HG03432 (cell line): ENCODE measurements at regions not wholly inside any gene's neighbourhood (a gene's known extent, or its start where the extent isn't known, plus 50 kb on each side); places are given as distances from the start of the nearest gene placed in this dataset.
"Not testable (repeated sequence)": the region's sequence is repeated elsewhere in the genome, so short reads cannot be mapped to it uniquely, and the experiment has no call there.

ENCODE experiments used
- ATAC-seq: cut with Tn5 transposase; IDR thresholded peaks from one replicate; pipeline ENCODE4 v1.9.1; 2021; ENCODE audit warnings: mild to moderate bottlenecking, moderate library complexity; ENCODE audit not compliant: unreplicated experiment

GRCh38 chr16:88298181-88298832, 84.5 kb upstream of the ZNF469 start:
- no peak for ATAC-seq

DNA sequence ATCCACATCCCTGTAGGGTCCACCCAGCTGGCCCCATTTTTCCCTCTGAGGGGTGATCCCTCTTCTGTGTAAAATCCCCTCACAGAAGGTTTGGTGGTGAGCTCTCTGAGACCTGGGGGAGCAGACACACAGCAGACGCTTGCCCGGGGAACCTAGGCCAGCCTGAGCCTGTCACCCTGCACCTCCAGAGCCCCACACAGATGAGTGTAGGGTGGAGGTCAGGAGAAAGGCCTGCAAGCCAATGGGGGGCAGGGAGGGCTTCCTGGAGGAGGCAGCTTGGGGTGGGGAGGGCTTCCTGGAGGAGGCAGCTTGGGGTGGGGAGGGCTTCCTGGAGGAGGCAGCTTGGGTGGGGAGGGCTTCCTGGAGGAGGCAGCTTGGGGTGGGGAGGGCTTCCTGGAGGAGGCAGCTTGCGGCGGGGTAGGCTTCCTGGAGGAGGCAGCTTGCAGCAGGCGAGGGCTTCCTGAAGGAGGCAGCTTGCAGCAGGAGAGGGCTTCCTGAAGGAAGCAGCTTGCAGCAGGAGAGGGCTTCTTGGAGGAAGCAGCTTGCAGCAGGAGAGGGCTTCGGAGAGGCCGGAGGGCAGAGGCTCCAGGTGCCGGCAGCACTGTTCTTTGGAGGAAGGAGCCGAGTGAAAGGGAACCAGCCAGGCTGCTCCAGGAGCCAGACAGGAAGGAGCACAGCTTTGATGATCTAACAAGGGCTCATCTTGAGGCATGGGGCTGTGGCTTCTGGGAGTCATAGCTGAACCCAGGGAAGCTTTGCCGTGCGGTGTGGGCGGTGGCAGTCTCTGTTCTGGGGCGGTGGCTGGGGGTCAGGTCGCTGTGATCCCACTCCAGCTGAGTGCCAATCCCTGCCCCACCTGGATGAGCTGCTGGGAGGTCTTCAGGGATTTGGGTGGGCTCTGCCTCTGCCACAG, 83.7 kb upstream of the ZNF469 start:
- ATAC-seq: no peak

DNA sequence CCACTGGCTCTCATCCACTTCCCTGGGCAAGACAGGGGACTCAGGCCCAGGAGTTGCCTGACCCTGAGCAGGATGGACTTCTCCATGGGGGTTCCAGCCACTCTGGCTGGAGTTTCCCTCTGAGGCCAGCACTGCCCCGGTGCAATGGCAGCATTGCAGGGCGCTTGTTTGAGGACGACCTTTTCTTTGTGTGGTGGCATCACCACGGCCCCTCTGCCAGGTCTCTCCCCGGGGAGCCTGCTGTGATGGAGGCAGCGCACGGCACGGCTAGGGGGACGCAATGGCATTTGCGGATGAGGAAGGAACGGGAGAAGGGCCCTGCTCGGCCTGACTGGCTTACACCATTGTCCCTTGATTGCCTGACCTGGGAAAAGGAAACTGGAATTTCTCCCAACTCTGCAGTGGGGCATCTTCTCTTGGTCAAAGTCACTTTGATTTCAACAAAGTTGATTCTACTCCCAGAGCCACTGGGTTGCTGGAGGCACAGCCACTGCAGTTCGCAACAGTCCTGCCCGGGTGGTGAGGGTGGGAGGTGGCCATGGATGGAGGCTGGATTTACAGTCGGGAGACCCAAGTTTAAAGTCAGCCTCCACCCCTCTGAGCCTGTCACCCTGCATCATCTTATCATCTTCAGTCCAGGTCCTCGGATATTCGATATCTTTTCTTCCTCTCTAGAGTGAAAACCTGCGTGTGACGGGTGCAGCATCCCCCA, 82.9 kb upstream of the ZNF469 start:
- no peak for ATAC-seq

- ATAC-seq: no peak
Observed at GRCh38 chr16:88300463-88300835, 82.3 kb upstream of the ZNF469 start.

GRCh38 chr16:88301431-88301830, 81.3 kb upstream of the ZNF469 start:
- no peak for ATAC-seq

DNA sequence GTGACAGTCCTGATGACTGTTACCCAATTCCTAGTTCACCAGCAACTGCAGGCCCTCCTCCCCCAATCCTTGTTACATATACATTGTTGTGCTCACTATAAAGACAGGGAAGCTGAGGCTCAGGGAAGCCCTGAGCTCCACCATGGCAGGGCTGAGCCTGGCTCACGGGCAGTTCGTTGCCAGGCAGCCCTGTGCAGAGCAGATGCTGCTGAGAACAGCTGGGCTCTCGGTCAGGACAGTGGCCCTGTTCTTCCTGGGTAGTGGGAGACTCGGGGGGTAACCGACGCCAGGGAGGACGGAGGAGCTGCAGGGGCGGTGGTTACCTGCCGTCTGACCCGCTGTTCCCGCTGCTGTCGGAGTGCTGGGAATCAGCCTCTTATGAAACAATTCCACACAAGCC, 80.9 kb upstream of the ZNF469 start:
- no peak for ATAC-seq

GRCh38 chr16:88302666-88303065, 80.1 kb upstream of the ZNF469 start:
- no peak for ATAC-seq

DNA sequence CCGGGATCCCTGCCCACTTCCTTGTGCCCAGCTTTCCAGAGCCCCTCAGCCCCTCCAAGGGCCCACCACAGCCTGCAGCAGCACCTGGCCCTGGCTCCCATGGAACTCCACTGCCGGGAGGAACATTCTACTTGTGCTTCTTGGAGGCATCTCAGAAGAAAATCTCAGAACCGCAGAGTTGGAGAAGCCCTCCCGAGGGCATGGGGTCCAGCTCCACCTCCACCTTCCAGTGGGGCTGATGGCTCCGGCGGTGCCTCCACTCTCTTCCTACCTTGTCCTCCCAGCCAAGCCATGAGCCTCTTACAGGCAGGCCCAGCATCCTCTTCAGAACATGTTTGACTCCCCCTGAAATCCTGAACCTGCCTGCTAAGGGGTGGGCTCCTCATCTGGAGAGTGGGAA, 79.4 kb upstream of the ZNF469 start:
- no peak for ATAC-seq

DNA sequence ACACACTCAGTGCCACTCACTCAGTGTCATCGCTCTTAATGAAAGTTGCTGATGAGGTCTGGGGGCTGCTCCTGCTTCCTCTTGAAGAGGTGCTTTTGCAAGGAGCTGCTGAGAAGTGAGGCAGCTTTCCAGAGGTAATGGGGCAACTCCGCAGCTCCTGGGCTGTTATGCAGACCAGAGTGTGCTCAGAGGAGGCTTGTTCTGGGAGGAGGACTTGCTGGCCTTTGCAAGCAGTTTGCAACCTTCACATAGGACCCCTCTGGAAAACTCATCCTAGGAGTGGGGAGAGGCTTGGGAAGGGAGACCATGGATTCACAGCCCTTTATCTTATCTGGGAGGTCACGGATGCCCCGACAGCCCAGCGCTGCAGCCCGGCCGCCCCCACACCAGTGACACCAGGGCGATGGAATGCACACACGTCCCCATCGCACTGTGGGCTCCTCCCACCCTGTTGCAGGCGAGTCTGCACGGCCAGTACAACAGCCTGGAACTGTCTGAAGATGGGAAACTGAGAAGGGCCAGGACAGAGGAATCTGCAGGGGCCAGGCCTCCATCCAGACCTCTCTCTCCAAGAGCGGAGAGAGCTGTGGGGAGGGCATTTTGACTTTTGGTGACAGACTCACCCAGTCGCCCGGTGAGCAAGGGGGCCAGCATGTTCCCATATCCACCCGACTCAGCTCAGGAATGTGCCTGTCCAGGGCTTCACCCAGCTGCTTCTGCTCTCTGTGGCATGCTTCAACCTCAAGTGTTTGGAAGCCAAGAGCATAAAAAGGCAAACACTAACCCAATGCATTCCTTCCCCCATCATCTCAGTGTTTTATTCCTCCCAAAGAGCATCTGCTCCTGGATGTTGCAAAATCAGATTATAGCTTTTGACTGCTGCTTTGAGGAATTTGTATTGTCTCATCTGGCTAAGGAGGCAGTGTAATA, 78.6 kb upstream of the ZNF469 start:
- ATAC-seq: no peak

DNA sequence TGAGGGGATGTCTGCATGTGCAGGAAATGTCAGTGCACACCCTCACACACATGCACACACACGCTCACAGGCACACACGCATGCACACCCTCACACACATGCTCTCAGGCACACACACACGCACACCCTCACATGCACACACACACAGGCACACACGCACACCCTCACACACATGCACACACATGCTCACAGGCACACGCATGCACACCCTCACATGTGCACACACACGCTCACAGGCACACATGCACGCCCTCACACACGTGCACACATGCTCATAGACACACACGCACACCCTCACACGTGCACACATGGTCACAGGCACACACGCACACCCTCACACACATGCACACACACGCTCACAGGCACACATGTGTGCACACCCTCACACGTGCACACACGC, 77.6 kb upstream of the ZNF469 start:
- ATAC-seq: no peak

DNA sequence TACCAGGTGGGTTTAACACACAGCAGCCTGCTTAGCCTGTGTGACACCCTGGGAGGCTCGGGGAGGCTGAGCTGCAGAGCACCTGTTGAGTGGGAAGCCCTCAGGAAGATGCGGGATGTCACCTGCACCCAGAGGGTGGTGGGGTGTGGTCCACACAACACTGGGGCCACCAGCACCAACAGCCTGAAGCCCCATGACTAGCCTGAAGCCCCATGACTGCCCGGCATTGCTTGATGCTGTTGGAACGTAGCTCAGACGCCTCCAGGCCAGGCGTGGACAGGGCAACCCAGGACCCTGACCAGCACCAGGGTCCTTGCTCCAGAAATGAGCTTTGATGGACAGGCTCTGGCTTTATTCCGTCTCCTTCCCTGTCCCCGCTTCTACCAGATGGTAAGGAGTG, 76.3 kb upstream of the ZNF469 start:
- no peak for ATAC-seq

DNA sequence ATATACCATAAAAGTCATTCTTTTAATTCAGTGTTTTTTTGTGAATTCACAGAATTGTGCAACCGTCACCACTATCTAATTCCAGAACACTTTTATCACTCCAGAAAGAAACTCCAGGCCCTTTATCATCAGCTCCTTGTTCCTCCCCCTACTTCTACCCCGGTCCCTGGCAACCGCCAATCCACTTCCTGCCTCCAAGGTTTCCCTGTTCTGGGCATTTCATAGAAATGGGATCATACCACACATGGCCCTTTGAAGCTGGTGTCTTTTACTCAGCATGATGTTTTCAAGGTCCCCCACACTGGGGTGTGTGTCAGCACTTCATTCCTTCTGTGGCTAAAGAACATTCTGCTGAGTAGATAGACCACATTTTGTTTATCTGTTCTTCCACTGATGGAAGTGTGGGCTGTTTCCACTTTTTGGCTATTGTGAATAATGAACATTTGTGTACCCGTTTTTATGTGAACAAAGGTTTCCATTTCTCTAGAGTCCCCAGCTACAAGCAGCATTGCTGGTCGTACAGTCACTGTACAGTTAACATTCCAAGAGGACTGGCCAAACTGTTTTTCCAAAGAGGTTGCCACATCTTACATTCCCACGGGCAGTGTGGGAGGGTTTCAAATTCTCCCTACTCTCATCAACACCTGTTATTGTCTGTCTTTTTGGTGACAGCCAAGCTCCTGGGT, 75.8 kb upstream of the ZNF469 start:
- no peak for ATAC-seq

- ATAC-seq: no peak
Observed at GRCh38 chr16:88308441-88309173, 74.2 kb upstream of the ZNF469 start.

- no peak for ATAC-seq
Observed at GRCh38 chr16:88309174-88309907, 73.4 kb upstream of the ZNF469 start.

DNA sequence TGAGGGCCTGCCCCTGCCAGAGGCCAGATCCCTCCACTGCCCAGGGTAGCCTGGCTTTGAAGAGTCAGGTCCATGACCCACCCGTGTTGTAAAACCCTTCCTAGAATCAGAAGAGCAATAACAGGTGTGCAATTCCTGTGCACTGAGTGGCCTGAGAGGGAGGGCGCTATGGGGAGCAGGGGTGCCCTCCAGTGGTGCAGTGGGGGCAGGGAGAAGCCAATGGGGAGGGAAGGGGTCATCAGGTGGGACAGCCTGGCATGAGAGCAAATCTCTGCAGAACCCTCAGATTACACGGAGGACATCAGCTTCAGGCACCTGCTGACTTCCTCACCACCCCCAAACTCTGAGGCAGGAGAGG, 72.9 kb upstream of the ZNF469 start:
- ATAC-seq: no peak

DNA sequence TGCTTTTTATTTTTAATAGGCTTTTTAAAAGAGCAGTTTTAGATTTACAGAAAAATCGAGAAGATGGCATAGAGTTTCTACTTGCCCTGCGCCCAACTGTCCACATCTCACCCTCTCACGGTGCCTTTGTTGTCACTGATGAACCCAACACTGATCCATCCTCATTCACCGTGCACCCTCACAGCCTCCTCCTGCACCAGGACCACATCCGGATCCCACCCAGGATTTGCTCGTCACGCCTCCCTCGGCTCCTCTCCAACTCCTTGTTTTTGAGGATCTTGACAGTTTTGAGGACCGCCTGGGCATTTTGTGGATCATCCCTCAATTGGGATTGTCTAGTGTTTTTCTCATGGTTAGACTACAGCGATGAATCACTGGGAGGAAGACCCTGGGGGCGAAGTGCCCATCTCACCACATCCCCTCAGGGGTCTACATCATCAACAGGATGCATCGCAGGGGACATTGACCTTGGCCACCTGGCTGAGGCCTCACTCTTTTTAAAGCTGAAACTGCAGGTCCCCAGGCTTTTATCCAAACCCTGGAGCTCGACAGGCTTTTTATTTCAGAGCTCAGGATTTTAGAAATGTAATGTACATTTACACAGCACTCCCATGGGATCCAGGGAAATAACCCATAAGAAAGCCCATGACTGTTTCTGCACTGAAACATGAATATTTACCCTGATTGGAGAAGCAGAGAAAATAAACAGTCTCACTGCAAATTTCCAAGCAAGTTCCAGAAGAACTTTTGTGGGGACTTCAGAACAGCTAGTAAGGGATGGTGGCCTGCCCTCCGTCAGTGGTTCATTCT, 71.8 kb upstream of the ZNF469 start:
- ATAC-seq: no peak

DNA sequence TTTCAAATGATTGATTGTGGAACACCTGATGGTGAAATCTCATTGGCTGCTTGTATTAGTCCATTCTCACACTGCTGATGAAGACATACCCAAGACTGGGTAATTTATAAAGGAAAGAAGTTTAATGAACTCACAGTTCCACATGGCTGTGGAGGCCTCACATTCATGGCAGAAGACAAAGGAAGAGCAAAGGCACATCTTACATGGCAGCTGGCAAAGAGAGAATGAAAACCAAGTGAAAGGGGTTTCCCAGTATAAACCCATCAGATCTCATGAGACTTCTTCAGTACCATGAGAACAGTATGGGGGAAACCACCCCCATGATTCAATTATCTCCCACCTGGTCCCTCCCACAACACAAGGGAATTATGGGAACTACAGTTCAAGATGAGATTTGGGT, 70.9 kb upstream of the ZNF469 start:
- not testable (repeated sequence) for ATAC-seq

DNA sequence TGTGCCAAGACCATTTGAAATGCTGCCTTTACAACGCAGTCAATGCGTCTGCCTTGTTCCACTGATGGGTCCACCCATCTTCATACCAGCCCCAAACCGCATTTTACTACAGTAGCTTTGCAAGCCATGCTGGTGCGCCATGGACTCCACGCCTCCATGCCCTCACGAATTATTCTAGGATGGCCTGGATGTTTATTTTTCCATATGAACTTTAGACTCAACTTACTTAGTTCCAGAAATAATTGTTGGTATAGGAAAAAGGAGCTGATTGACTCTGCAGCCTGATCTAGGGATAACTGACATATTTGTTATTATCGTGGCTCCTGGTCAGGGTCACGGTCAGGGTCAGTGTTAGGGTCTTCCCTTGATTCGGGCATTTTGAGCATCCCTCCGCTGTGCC, 70.0 kb upstream of the ZNF469 start:
- no peak for ATAC-seq
